Mesothelial cell of epicardium (in vitro differentiated cells): ENCODE measurements at regions not wholly inside any gene's neighbourhood (a gene's known extent, or its start where the extent isn't known, plus 50 kb on each side); places are given as distances from the start of the nearest gene placed in this dataset.

Experiments used
- DNase-seq, 2 experiments: peaks; one replicate each; pipeline ENCODE4 v3.0.0; 2021; ENCODE audit warnings: low spot score in 2 of 2; ENCODE audit not compliant: unreplicated experiment in 2 of 2
- H3K27ac Mint-ChIP-seq: 2 replicates; pipeline ENCODE4 v1.8.0; 2021; ENCODE audit warnings: mixed read lengths
- H3K27me3 Mint-ChIP-seq: 2 replicates; pipeline ENCODE4 v1.8.0; 2021; ENCODE audit warnings: low read depth, mixed read lengths
- H3K36me3 Mint-ChIP-seq: 2 replicates; pipeline ENCODE4 v1.8.0; 2021; ENCODE audit warnings: mixed read lengths
- H3K4me1 Mint-ChIP-seq: 2 replicates; pipeline ENCODE4 v1.8.0; 2021; ENCODE audit warnings: mixed read lengths
- H3K4me3 Mint-ChIP-seq: 2 replicates; pipeline ENCODE4 v1.8.0; 2021; ENCODE audit warnings: mild to moderate bottlenecking, moderate library complexity, mixed read lengths
- H3K9me3 Mint-ChIP-seq: 2 replicates; pipeline ENCODE4 v1.8.0; 2021; ENCODE audit warnings: mixed read lengths
- CTCF ChIP-seq: fragments of 200-600 bp; sonication (generic); IDR thresholded peaks from one replicate; pipeline ENCODE4 v1.5.0; 2021; ENCODE audit warnings: antibody characterized with exemption; ENCODE audit not compliant: unreplicated experiment

- no peaks in the 10 kb centered on the region for H3K9me3 Mint-ChIP-seq
- H3K36me3 Mint-ChIP-seq, result no peaks in the 10 kb centered on the region
- TF ChIP-seq CTCF, result no peak
- peaks cover 32% of the 10 kb centered on the region for H3K4me1 Mint-ChIP-seq
- H3K4me3 Mint-ChIP-seq, result peak overlapping the region; percentile 83
- DNase-seq, result no peak
- H3K27ac Mint-ChIP-seq, result no peak overlapping the region
- peaks cover 57% of the 10 kb centered on the region for H3K27me3 Mint-ChIP-seq
Measured at GRCh38 chr17:72590382-72590781, 469.6 kb downstream of the SOX9 start.

- no peak overlapping the region for H3K27ac Mint-ChIP-seq
- no peak for TF ChIP-seq CTCF
- peaks cover 32% of the 10 kb centered on the region for H3K4me1 Mint-ChIP-seq
- DNase-seq, result no peak
- H3K36me3 Mint-ChIP-seq, result no peaks in the 10 kb centered on the region
- peaks cover 61% of the 10 kb centered on the region for H3K27me3 Mint-ChIP-seq
- peak overlapping the region; percentile 83 for H3K4me3 Mint-ChIP-seq
- H3K9me3 Mint-ChIP-seq, result no peaks in the 10 kb centered on the region
Measured at GRCh38 chr17:72590882-72591281, 470.1 kb downstream of the SOX9 start.

GRCh38 chr17:72591289-72592241 lies 470.7 kb downstream of the SOX9 start:
- DNase-seq, result peak in 1 of 2 experiments; percentile 46
- Mint-ChIP-seq H3K4me1 (peaks cover 32% of the 10 kb centered on the region), H3K36me3 (no peaks in the 10 kb centered on the region), H3K27ac (peak overlapping the region; percentile 76), H3K27me3 (peaks cover 61% of the 10 kb centered on the region), H3K4me3 (peak overlapping the region; percentile 83), H3K9me3 (no peaks in the 10 kb centered on the region)
- no peak for TF ChIP-seq CTCF

- peak; percentile 74 to 85 for DNase-seq
- Mint-ChIP-seq H3K27ac (peak overlapping the region; percentile 81), H3K27me3 (peaks cover 67% of the 10 kb centered on the region), H3K4me1 (peaks cover 32% of the 10 kb centered on the region), H3K9me3 (no peaks in the 10 kb centered on the region), H3K36me3 (no peaks in the 10 kb centered on the region), H3K4me3 (peak overlapping the region; percentile 83)
- no peak for TF ChIP-seq CTCF
Measured at GRCh38 chr17:72592242-72592966, 471.6 kb downstream of the SOX9 start.

GRCh38 chr17:72592967-72593325 lies 472.1 kb downstream of the SOX9 start:
- no peak overlapping the region for H3K27ac Mint-ChIP-seq
- no peaks in the 10 kb centered on the region for H3K36me3 Mint-ChIP-seq
- H3K4me1 Mint-ChIP-seq, result peaks cover 32% of the 10 kb centered on the region
- peaks cover 63% of the 10 kb centered on the region for H3K27me3 Mint-ChIP-seq
- no peaks in the 10 kb centered on the region for H3K9me3 Mint-ChIP-seq
- DNase-seq, result no peak
- TF ChIP-seq CTCF, result no peak
- H3K4me3 Mint-ChIP-seq, result peak overlapping the region; percentile 13
